ENCODE measurements at regions not wholly inside any gene's neighbourhood (a gene's known extent, or its start where the extent isn't known, plus 50 kb on each side); places are given as distances from the start of the nearest gene placed in this dataset.
"Not testable (repeated sequence)": the region's sequence is repeated elsewhere in the genome, so short reads cannot be mapped to it uniquely, and the experiment has no call there.

DNA sequence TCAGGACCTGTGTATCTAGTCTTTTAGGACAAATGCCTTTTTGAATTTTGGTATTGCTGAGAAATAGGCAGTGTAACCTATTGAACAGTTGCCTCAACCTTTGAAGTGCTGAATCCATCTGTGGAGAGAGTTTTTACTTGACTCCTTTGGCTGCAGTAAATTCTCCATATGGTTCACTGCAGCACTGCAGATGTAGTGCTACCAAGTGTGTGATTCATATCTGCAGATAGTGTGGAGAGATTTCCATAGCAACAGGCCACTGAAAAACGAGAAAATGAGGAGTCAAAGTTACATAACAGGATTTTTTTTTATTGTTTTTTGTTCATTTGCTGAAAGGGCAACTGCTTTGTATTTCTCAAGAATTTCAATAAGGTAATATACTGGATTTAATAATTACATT lies 356.1 kb downstream of the RAB38 start:
- TF ChIP-seq, protein P1, sequence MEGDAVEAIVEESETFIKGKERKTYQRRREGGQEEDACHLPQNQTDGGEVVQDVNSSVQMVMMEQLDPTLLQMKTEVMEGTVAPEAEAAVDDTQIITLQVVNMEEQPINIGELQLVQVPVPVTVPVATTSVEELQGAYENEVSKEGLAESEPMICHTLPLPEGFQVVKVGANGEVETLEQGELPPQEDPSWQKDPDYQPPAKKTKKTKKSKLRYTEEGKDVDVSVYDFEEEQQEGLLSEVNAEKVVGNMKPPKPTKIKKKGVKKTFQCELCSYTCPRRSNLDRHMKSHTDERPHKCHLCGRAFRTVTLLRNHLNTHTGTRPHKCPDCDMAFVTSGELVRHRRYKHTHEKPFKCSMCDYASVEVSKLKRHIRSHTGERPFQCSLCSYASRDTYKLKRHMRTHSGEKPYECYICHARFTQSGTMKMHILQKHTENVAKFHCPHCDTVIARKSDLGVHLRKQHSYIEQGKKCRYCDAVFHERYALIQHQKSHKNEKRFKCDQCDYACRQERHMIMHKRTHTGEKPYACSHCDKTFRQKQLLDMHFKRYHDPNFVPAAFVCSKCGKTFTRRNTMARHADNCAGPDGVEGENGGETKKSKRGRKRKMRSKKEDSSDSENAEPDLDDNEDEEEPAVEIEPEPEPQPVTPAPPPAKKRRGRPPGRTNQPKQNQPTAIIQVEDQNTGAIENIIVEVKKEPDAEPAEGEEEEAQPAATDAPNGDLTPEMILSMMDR (IDR thresholded peaks at IDR 0.05; ENCODE audit: low read depth, low read length), result no peak
- no peak overlapping the region for H3K4me3 ChIP-seq (ENCODE audit: low read depth, low read length)

DNA sequence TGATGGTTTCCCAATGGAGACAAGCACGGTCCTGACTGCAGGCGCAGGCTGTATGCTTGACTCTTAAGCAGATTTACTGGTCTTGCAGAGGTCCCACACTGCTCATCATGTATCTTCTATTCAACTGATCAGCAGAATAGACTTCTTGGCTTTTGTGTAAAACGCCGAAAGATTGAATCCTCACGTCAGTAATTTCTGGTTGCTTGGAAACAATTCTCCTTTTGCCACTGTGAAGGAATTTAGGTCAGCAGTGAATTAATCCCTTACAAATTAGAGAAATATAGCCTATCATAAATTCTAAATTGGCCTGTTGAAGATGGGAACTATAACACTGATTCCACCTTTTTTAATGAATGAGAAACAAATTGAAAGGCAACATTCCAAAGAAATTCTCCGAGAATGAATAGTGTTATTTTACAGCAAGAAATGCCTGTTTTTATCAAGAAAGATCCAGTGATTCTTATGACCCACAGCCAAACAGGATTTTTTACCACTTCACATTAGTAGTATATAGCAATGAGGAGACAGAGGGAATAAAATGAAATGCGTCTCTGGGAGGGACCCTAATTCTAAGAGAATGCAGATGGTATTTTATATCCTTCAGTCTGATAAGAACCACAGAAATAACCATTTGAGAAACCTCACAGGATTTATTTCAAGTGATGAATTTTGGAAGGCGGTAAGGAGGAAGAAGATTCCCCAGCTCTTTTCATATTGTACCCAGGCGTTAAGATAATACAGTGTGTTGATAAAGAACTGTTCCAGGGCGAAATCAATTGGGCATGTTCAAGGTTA lies 362.5 kb downstream of the RAB38 start:
- H3K4me3 ChIP-seq (ENCODE audit: low read depth, low read length), result no peak overlapping the region
- TF ChIP-seq, protein P1 (IDR thresholded peaks at IDR 0.05; ENCODE audit: low read depth, low read length), result no peak

DNA sequence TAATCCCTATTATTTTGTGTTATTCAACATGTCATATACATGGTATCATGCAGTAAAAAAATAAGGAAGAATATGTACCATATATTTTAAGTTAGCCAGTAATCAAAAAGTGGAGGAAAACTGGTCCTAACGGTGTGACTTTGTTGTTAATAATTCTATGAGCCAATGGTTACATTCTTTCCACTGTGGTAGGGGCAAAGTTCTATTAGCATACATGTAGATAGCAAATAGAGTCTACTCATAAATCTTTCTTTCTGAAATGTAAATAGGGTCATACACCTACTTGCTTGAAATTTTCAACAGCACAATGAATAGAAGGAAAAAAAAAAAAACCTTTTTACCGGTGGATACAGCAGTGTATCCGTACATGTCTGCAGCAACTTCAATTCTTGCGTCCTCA lies 364.8 kb downstream of the RAB38 start:
- TF ChIP-seq, protein P1 (IDR thresholded peaks at IDR 0.05; ENCODE audit: low read depth, low read length), result no peak
- no peak overlapping the region for H3K4me3 ChIP-seq (ENCODE audit: low read depth, low read length)

DNA sequence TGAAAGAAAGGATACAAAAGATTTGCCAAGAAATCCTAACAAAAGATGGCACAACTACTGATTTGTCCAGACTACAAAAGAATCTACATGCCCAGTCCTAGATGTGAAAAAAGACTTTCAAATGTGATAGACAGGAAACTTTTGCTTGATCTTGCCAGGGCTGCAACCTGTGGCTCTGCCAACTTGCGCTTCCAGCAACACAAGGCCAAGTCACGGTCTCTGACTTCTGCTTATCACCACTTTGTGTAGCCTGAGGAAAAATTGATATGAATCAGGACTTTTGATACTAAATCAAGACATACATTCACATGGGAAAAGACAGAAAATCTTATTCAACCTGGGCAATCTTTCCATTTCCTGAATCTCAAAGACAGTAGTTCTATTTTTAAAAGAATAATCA lies 366.0 kb downstream of the RAB38 start:
- H3K4me3 ChIP-seq (ENCODE audit: low read depth, low read length), result no peak overlapping the region
- TF ChIP-seq, protein P1 (IDR thresholded peaks at IDR 0.05; ENCODE audit: low read depth, low read length), result no peak

DNA sequence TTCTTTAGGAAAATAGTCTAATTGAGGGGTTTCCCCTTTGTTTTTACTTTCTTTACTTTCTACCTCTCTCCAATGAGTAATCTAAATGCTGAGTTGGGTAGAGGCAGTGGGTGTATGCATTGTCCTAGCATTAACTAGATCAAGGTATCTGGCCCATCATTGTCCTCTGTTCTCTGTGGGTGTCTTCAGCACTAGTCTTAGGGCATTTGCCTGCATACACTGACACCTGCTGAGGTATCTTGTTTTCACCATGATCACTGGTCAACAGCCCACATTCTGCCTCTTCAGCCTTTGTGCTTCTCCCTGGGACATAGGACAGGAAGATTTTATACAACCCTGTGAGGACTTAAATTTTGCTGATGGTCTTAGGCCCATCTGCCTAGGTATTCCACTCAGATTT lies 371.1 kb downstream of the RAB38 start:
- no peak overlapping the region for H3K4me3 ChIP-seq (ENCODE audit: low read depth, low read length)
- TF ChIP-seq, protein P1 (IDR thresholded peaks at IDR 0.05; ENCODE audit: low read depth, low read length), result no peak

DNA sequence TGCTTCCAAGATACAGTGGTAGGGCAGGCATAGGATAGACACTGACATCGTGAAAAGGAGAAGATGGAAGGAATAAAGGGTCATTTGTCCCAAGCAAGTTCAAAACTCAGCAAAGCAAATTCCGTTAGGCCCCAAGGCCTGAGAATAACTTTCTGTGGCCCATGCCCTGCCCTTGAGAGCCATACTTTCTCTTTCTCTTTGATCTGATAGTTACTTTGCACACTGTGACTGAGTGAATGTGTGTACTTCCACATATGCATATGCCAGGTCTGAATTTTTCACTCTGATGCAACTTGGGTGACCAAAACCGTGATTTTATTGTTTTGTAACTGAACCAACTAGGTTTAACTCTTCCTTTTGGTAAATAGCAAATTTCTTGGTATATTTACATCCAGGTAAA lies 371.5 kb downstream of the RAB38 start:
- H3K4me3 ChIP-seq (ENCODE audit: low read depth, low read length), result no peak overlapping the region
- TF ChIP-seq, protein P1 (IDR thresholded peaks at IDR 0.05; ENCODE audit: low read depth, low read length), result no peak

DNA sequence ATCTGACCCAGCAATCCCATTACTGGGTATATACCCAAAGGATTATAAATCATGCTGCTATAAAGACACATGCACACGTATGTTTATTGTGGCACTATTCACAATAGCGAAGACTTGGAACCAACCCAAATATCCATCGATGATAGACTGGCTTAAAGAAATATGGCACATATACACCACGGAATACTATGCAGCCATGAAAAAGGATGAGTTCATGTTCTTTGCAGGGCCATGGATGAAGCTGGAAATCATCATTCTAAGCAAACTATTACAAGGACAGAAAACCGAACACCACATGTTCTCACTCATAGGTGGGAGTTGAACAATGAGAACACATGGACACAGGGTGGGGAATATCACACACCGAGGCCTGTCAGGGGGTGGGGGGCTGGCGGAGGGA lies 390.4 kb downstream of the RAB38 start:
- not testable (repeated sequence) for H3K4me3 ChIP-seq (ENCODE audit: low read depth, low read length)

DNA sequence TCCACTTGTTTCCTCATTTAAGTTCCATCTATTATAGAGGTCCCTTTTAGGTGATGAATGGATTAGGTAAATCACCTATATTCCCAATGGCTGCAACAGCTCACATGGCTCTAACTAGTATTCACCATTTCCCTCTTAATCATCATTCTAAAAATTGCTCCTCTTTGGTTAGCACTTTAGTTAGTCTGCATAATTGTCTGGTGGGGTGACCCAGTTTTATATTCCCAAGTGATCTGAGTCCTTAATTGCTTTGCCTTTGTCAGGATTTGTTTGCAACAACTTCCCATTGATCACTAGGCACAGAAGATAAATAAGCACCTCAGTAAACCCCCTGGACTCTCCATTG lies 395.2 kb downstream of the RAB38 start:
- no peak overlapping the region for H3K4me3 ChIP-seq (ENCODE audit: low read depth, low read length)
- TF ChIP-seq, protein P1 (IDR thresholded peaks at IDR 0.05; ENCODE audit: low read depth, low read length), result no peak
